ENCODE measurements at regions not wholly inside any gene's neighbourhood (a gene's known extent, or its start where the extent isn't known, plus 50 kb on each side); places are given as distances from the start of the nearest gene placed in this dataset.
"Not testable (repeated sequence)": the region's sequence is repeated elsewhere in the genome, so short reads cannot be mapped to it uniquely, and the experiment has no call there.

DNA sequence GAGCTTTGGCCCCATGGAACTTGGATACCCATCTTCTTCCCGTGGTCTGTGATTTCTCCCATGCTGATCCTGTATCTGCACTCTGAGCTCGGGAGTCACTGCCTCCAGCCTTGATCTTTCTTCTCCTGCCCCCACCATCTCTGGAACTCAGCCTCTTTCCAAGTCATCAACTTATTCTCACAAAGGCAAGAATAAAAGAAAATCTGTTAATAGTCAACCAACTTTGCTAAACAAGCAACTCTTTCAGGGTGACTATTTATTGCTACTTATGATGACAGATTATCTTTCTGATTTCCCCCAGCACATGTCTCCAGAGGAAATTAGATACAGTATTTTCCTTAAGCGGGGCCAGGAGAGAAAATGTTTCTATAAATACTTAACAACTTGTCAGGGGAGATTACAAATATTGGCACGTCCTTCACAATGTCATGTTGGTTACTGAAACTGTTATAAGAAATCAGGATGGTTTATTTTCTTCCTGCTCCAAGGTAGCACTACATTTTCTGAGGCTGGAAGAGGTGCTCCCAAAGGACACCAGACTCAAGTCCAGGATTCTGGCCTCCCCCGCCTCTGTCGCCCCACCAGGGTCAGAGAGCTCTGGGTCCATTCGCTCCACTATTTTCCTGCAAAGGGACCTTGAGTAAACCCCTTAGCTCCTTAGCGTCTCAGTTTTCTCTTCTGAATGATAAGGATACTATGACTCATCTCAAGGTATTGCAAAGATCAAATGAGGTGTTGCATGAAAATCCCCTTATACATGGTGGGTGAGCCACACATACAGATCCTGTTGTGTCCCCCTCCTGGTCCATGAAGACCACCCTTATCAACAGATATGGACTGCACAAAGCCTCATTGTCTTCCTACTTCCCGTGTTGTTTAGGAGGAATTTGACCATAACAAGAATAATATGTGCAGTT lies 205.2 kb upstream of the WSCD1 start:
- DNase-seq (ENCODE audit: low spot score), result no peak

DNA sequence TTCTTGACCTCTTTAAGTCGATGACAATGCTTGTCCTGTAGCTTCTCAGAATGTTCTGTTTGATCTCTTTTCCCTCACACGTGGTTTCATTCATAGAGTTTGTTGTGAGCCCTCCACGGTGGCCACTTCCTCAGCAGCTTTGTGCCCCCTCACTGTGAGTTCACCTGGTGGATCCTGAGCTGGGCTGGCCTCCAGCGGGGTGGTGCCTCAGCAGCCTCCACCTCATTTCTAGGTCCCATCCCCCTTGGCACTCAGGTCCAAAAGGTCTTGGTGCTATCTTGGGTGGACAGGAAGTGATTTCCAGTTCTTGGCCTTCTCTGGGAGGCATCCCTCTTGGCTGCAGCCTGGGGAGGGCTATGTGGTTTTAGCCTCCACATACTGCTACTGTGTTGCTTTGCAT lies 203.2 kb upstream of the WSCD1 start:
- DNase-seq (ENCODE audit: low spot score), result no peak

DNA sequence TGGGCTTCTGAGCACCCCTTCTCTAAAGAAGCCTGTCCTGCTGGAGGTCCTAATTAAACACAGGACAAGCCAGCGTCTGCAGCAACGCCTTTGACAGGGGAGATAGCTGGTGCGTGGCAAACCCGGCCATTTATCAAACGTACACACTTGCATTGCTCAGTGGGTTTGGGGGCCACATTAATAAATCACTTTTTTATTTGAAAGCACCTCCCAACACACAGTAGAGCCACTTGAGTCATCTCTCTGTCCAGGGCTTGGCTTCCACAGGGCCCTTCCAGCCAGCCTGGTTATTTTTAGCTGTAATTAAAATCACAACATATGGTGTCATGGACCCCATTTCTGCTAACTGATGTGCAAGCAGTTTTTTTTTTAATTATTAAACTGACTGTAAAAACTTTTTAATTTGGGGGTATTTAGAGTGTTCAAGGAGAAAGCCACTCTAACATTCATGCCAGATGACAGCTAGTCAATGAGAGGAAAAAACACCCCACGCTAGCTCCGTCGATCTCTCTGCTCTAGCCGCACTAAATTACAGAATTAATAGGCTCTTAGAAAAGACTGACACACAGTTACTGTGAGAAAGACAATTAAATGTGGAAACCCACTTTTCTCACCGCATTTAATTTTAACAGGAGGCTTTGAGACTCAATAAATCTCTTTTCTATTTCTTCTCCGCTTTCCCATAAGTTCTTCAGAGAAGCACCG lies 201.0 kb upstream of the WSCD1 start:
- DNase-seq (ENCODE audit: low spot score), result no peak

DNA sequence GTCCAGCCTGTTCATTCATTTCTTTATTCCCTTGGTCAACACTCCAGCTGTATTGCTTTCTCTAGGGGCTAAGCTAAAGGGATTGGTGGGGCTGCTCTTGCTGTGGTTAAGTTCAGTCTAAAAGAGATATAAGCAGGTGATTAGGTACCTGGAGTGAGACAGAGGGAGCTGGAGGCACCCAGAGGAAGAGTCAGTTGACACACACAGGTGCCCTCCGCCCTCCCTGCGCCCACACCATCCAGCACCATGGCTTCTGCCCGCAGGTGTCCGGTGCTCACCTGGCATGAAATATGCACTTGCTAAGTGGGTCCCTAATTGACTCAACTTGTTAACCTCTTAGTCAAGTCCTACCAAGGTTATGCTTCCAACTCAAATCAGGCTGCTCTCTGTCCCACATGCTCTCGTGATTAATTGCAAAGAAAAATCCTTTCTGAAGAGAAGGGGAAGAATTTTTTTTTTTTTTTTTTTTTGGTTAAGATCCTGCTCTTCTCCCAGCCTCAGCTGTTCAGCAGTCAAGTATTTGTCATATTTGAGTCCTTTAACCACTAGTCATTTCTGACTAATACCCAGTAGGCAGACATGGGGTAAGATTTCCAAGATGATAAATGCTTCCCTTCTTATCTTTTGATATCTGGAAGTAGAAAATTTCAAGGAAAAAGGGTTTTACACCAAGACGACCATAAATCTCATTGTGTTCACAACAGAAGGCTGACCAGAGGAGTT lies 199.8 kb upstream of the WSCD1 start:
- DNase-seq (ENCODE audit: low spot score), result no peak

DNA sequence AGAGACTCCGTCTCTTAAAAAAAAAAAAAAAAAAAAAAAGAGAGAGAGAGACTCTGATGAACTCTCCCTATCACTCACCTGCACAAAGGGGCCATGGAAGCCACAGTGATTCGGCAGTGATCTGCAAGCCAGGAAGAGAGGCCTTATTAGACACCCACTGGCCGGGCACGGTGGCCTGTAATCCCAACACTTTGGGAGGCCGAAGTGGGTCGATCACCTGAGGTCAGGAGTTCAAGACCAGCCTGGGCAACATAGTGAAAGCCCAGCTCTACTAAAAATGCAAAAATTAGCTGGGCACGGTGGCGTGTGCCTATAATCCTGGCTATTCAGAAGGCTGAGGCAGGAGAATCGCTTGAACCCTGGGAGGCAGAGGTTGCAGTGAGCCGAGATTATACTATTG lies 198.5 kb upstream of the WSCD1 start:
- DNase-seq (ENCODE audit: low spot score), result no peak

DNA sequence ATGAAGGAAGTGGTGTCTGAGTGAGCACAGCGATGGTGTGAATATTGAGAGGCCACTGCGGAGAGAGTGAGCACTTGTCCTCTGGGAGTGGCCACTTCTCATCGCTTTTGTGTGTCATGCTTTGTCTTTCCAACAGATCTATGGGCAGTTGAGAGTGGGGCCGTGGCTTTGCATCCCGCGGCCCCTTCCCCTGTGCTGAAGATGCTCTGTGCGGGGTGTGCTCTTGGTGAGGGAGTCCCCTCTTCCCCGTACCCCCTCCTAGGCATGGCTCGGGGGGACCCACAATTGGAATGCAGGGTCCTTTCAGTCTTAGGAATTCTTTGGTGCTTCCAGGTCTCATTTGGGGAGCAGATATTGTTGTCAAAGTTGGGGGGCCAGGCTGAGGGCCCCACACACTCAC lies 197.3 kb upstream of the WSCD1 start:
- no peak for DNase-seq (ENCODE audit: low spot score)

DNA sequence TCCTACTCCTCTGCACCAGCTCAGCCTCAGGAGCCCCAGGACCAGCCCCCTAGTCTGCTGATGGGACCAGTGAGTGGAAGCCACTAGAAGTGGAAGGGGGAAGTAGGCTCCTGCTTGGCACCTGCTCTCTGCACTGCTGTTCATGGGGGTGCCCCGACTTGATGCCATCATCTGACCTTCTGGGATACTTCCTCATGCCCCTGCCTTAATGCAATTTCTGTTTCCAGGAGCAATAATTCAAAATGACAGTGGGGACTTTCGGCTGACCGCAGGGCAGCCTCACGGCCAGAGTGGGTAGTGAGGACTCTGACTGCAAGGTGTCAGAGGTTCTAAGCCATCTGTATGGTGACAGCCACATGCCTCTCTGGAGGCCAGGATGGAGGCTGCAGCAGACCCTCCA lies 196.4 kb upstream of the WSCD1 start:
- no peak for DNase-seq (ENCODE audit: low spot score)

DNA sequence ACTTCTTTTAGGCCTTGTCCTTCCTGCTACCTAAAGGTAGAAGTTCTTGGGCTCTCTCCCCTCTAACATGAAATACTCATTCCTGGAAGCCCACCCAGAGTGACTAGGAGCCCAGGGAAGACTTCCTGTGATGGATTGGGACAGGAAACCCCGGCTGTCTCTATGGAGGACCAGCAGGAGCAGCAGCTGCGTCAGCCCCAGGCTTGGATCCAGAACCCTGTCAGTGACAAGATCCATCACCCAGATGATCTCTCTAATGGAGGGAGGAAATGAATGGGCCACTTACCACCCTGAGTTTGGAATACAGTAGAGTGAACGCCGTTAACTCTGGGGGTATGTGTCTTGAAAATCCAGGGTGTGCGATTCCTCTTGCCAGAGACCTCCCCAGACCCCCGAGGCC lies 195.7 kb upstream of the WSCD1 start:
- no peak for DNase-seq (ENCODE audit: low spot score)

DNA sequence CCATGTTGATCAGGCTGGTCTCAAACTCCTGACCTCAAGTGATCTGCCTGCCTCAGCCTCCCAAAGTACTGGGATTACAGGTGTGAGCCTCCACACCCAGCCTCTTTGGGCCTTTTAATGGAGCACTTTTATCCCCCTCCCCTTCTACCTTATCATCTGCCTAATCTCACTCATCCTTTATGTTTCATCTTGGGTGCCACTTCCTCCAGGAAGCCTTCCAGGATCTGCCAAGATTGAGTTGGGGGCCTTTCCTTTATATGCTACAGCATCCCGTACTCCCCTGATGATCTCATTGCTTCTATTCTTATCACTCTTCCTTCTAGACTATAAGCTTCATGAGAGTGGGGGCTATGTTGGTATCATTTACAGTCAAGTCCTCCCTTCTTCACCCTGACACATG lies 192.8 kb upstream of the WSCD1 start:
- no peak for DNase-seq (ENCODE audit: low spot score)

DNA sequence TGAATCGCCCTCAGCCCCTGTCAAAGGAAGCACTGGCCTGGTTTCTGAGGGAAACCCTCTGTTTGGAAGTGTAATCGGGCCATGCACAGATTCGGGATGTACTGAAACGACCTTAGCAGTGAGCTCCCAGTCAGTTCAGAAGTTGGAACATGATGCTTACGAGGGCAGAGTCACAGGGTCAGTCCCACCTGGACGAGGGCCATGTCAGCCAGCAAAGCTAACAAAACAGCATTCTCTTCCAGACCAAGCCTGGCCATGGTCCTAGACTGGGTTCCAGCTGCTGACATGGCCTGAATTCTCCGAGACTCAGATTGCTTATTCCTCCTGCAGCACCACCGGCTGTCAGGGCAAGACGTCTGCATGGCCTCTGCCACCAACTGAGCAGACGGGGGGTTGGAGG lies 192.2 kb upstream of the WSCD1 start:
- peak; percentile 2 for DNase-seq (ENCODE audit: low spot score)

DNA sequence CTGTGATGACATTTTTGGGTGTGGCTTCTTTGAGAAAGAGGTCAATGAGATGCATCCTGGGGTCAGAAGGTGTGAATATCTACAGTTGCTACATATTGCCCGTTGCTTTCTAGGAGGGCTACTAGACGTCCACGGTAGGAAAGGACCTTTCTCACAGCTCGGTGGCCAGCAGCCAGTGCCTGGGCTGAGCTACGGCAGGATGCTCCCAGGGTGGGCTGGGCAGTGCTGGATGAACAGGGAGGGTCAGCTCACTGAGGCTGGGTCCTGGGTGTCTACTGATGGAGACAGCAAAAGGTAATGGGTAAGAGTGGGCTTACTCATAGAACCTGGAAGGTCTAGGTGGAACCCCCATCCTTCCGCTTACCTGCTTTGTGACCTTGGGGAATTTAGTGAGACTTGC lies 188.3 kb upstream of the WSCD1 start:
- DNase-seq (ENCODE audit: low spot score), result no peak

DNA sequence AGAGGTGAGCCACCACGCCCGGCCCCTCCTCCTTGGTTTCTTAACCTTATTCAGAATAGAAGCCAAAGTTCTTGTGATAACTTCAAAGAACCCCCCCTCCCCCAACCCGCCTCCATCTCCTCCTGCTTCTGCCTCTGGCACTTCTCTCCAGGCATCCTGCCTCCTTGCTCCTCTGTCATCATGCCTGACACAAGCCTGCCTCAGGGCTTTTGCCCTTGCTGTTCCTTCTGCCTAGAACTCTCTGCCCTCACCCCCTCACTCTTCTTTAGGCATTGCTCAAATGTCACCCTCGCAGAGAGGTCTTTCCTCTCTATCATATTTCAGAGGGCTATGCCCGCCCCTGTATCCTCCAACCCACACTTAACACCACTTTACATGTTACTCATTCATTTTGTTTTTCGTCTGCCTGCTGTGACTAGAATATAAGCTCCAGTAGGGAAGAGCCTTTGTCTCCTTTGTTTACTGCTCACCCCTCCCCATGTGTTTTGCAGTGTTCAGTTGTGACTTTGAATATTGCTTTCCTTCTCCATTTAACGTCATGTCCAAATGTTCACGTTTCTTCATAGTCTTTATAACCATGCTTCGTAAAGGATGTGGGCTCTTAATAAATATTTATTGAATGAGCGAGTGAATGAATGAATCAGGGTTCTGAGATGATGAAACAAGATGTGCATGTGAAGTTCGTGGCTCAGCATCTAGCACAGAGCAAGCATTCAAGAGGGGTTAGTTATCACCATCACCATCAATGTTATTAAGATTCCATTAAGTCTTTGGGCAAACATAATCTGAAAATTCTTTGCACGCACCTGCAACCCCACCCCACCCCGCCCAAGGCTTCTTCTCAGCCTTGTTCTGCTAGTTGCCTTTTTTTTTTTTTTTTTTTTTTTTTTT lies 186.2 kb upstream of the WSCD1 start:
- no peak for DNase-seq (ENCODE audit: low spot score)

DNA sequence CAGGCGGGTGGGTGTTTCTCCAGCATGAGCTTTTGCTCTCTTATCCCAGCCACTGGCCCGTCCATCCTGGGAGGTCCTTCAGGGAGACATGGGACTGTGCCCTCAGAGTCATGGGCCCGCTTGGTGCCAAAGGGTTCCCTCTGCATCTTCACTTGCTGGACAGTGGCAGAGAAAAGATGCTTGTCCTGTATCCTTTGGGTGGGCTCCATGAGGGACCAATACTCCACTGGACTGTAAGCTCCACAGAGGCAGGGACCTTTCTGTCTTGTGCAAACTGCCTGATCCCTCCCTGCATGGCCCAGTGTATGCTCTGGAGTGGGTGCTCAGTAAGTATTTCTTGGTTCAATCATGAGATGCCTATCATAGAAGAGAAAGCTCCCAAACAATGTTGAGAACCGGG lies 184.8 kb upstream of the WSCD1 start:
- no peak for DNase-seq (ENCODE audit: low spot score)

DNA sequence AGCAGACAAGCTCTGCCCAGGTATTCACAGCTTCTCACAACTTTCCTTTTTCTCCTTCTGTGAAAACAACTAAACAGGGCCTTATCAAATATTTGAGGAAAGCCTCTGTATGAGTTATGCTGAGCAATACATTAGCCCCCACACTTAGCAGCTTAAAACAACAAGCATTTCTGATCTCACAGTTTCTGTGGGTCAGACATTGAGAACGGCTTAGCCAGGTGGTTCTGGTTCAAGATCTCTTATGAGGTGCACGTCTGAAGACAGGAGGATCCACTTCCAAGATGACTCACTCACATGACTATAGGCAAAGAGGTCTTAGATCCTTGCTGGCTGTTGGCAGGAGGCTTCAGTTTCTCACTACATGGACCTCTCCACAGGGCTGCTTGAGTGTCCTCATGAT lies 181.4 kb upstream of the WSCD1 start:
- DNase-seq (ENCODE audit: low spot score), result no peak

DNA sequence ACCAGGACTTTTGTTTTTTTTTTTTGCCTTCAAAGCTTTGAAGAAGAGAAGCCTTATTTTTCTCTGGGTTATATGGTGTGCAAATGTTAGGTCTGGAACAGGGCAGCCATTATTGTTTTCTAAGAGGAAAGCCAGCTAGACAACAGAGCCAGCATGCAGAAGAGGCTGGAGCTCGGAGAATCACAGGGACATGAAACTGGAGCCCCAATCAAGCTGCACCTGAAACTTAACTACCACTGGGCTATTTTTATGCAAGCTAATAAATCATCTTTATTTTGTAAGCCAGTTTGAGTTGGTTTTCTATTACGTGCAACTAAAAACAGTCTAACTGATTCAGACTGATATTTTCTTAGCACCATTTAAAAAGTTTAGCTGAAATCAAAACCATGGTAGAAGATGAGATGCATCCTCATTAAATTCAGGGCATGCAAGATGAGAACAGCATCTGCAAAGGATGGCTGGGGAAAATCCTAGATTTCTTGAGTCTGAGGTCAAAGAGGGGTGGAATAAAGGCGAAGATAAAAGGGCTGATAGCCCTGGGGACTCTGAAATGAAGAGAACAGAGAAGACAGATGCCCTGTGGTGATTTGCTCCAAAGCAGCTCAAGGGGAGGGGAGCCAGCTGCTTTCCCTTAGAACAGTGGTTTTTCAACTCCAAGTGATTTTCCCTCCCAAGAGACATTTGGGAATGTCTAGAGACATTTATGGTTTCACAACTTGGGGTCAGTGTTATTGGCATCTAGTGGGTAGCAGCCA lies 177.1 kb upstream of the WSCD1 start:
- no peak for DNase-seq (ENCODE audit: low spot score)

DNA sequence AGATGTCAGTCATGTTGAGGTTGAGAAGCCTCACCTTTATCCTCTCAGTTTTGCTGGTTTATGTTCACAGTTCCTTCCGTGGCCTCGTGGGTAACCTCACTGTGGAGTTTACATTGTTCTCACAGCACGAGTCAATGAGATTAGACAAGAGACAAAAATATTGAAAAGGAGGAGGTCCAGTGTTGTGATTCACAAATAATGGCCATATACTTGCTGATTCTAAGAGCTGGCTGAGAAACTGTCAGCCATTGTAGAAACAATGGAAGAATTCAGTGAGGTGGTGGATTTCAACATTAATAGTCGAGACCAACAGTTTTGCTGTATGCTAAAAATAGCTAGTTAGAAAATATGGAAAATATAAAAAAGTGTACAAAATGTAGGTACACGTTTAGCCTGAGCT lies 176.4 kb upstream of the WSCD1 start:
- no peak for DNase-seq (ENCODE audit: low spot score)

DNA sequence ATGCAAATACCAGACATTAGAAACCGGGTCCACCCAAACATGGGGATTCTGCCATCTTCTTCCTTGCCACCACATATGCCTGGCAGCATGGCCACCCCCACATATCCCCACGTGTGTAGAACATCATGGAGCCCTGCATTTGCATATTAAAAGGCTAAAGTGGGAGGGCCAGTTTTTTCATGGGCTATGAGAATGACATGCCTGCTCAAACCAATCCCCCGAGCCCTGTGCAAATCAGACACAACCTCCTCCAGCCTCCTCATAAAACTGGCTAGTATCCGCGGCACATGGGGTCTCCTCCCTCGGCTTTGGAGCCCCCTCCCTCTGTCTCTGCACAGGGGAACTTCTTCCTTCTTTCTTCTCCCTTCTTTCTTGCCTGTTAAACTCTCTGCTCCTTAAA lies 174.9 kb upstream of the WSCD1 start:
- no peak for DNase-seq (ENCODE audit: low spot score)

DNA sequence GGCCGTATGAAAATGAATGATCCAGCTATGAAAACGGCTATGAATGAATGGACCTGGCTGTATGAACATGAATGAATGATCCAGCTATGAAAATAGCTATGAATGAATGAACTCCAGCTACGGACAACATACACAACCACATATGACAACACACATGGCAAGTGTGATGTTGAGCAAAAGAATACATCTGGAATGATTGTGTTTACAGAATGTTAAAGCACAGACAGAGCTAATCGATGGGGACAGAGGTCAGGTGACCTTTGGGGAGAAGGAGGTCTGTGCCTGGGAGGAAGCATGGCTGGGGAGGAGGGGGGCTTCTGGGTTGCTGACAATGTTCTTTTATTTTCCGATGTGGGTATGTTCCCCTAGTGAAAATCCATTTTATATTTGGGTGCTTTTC lies 174.0 kb upstream of the WSCD1 start:
- DNase-seq (ENCODE audit: low spot score), result no peak

DNA sequence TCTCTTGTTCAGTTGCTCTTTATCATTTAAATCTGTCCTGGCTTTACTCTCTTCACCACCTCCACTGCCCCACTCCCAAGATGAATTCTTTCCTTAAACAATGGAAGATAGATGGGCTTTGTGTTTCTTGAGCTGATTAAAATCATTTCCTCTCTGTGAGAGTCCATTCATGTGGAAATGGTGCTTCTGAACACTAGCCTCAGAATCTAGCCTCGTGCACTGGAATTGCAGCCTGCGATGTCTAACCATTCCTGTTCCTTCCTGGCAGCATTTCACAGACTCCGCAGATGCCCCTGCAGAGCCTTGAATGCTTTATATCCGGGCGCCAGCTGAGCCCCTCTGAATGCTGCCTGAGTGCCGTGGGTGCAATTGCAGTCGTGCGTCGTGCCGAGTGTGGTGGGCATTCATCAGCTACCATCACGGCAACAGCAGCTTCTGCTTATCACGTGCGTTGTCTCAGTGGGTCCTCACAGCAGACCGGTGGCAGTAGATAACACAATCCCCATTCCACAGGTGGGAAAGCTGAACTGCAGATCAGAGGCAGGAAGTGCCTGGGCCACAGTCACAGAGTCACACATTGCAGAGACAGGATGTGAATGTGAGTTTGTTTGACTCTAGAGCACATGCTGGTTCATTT lies 172.8 kb upstream of the WSCD1 start:
- DNase-seq (ENCODE audit: low spot score), result no peak

DNA sequence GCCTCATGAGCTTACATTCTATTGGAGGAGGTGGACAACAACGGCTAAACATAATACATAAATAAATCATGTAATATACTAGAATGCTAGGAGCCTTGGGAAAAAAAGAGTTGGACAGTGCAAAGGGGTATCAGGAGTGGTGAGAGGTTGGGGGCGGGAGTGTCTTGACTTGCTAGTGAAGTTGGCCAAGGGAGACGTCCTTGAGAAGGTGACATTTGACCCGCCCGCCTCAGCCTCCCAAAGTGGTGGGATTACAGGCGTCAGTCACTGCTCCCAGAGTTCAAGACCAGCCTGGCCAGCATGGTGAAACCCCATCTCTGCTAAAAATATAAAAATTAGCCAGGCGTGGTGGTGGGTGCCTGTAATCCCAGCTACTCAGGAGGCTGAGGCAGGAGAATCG lies 172.2 kb upstream of the WSCD1 start:
- DNase-seq (ENCODE audit: low spot score), result not testable (repeated sequence)

Measured in umbilical cord (tissue), 1 donor.